ENCODE measurements at regions not wholly inside any gene's neighbourhood (a gene's known extent, or its start where the extent isn't known, plus 50 kb on each side); places are given as distances from the start of the nearest gene placed in this dataset.

- no peaks in the 10 kb centered on the region for H3K27me3 ChIP-seq (ENCODE audit: control insufficient read depth in 1 of 2, insufficient read depth in 2 of 2, low read length in 2 of 2)
- peak overlapping the region in 1 of 2 donors; percentile 55 for H3K9ac ChIP-seq (ENCODE audit: low read length in 2 of 2)
- peak overlapping the region in 1 of 2 donors; percentile 73 for H3K4me3 ChIP-seq (ENCODE audit: low read length in 2 of 2)
- no peaks in the 10 kb centered on the region for H3K9me3 ChIP-seq (ENCODE audit: control insufficient read depth in 2 of 2, low read length in 2 of 2)
- H3K27ac ChIP-seq (ENCODE audit: low read length): peak overlapping the region; percentile 38
- peaks cover 29% of the 10 kb centered on the region for H3K4me1 ChIP-seq (ENCODE audit: control insufficient read depth, insufficient read depth, low read length)
- no peaks in the 10 kb centered on the region for H3K36me3 ChIP-seq (ENCODE audit: control insufficient read depth in 2 of 2, insufficient read depth in 2 of 2, low read length in 2 of 2)
Measured at GRCh38 chr7:130913639-130914553, 179.9 kb upstream of the KLF14 start.

- H3K4me1 ChIP-seq (ENCODE audit: control insufficient read depth, insufficient read depth, low read length): peaks cover 29% of the 10 kb centered on the region
- no peaks in the 10 kb centered on the region for H3K27me3 ChIP-seq (ENCODE audit: control insufficient read depth in 1 of 2, insufficient read depth in 2 of 2, low read length in 2 of 2)
- H3K9ac ChIP-seq (ENCODE audit: low read length in 2 of 2): no peak overlapping the region
Measured at GRCh38 chr7:130914554-130915294, 180.7 kb upstream of the KLF14 start.

GRCh38 chr7:130917669-130918128 lies 183.7 kb upstream of the KLF14 start:
- Histone ChIP-seq H3K36me3 (ENCODE audit: control insufficient read depth in 2 of 2, insufficient read depth in 2 of 2, low read length in 2 of 2) (peaks cover 0 to 2% of the 10 kb centered on the region in 2 donors), H3K27me3 (ENCODE audit: control insufficient read depth in 1 of 2, insufficient read depth in 2 of 2, low read length in 2 of 2) (no peaks in the 10 kb centered on the region), H3K9me3 (ENCODE audit: control insufficient read depth in 2 of 2, low read length in 2 of 2) (no peaks in the 10 kb centered on the region), H3K4me3 (ENCODE audit: low read length in 2 of 2) (no peak overlapping the region), H3K27ac (ENCODE audit: low read length) (no peak overlapping the region), H3K9ac (ENCODE audit: low read length in 2 of 2) (no peak overlapping the region), H3K4me1 (ENCODE audit: control insufficient read depth, insufficient read depth, low read length) (peaks cover 41% of the 10 kb centered on the region)

More at GRCh38 chr7:130914554-130915294, 180.7 kb upstream of the KLF14 start:
- Histone ChIP-seq H3K4me3 (ENCODE audit: low read length in 2 of 2) (no peak overlapping the region), H3K9me3 (ENCODE audit: control insufficient read depth in 2 of 2, low read length in 2 of 2) (no peaks in the 10 kb centered on the region), H3K27ac (ENCODE audit: low read length) (no peak overlapping the region), H3K36me3 (ENCODE audit: control insufficient read depth in 2 of 2, insufficient read depth in 2 of 2, low read length in 2 of 2) (no peaks in the 10 kb centered on the region)

GRCh38 chr7:130918129-130919052 lies 184.4 kb upstream of the KLF14 start:
- H3K9me3 ChIP-seq (ENCODE audit: control insufficient read depth in 2 of 2, low read length in 2 of 2): no peaks in the 10 kb centered on the region
- H3K9ac ChIP-seq (ENCODE audit: low read length in 2 of 2): no peak overlapping the region
- no peak overlapping the region for H3K27ac ChIP-seq (ENCODE audit: low read length)
- H3K27me3 ChIP-seq (ENCODE audit: control insufficient read depth in 1 of 2, insufficient read depth in 2 of 2, low read length in 2 of 2): no peaks in the 10 kb centered on the region
- peaks cover 0 to 2% of the 10 kb centered on the region in 2 donors for H3K36me3 ChIP-seq (ENCODE audit: control insufficient read depth in 2 of 2, insufficient read depth in 2 of 2, low read length in 2 of 2)
- peaks cover 37% of the 10 kb centered on the region for H3K4me1 ChIP-seq (ENCODE audit: control insufficient read depth, insufficient read depth, low read length)
- H3K4me3 ChIP-seq (ENCODE audit: low read length in 2 of 2): no peak overlapping the region

- H3K4me3 ChIP-seq (ENCODE audit: low read length in 2 of 2): no peak overlapping the region
- H3K27ac ChIP-seq (ENCODE audit: low read length): no peak overlapping the region
- H3K36me3 ChIP-seq (ENCODE audit: control insufficient read depth in 2 of 2, insufficient read depth in 2 of 2, low read length in 2 of 2): peaks cover 0 to 2% of the 10 kb centered on the region in 2 donors
- peaks cover 33% of the 10 kb centered on the region for H3K4me1 ChIP-seq (ENCODE audit: control insufficient read depth, insufficient read depth, low read length)
- no peaks in the 10 kb centered on the region for H3K27me3 ChIP-seq (ENCODE audit: control insufficient read depth in 1 of 2, insufficient read depth in 2 of 2, low read length in 2 of 2)
- no peak overlapping the region for H3K9ac ChIP-seq (ENCODE audit: low read length in 2 of 2)
- H3K9me3 ChIP-seq (ENCODE audit: control insufficient read depth in 2 of 2, low read length in 2 of 2): no peaks in the 10 kb centered on the region
Measured at GRCh38 chr7:130919316-130920103, 185.5 kb upstream of the KLF14 start.

GRCh38 chr7:130920122-130920521 lies 186.1 kb upstream of the KLF14 start:
- H3K4me3 ChIP-seq (ENCODE audit: low read length in 2 of 2): no peak overlapping the region
- H3K27ac ChIP-seq (ENCODE audit: low read length): no peak overlapping the region
- H3K4me1 ChIP-seq (ENCODE audit: control insufficient read depth, insufficient read depth, low read length): peaks cover 30% of the 10 kb centered on the region
- no peaks in the 10 kb centered on the region for H3K9me3 ChIP-seq (ENCODE audit: control insufficient read depth in 2 of 2, low read length in 2 of 2)
- no peaks in the 10 kb centered on the region for H3K27me3 ChIP-seq (ENCODE audit: control insufficient read depth in 1 of 2, insufficient read depth in 2 of 2, low read length in 2 of 2)
- H3K9ac ChIP-seq (ENCODE audit: low read length in 2 of 2): no peak overlapping the region
- H3K36me3 ChIP-seq (ENCODE audit: control insufficient read depth in 2 of 2, insufficient read depth in 2 of 2, low read length in 2 of 2): peaks cover 0 to 2% of the 10 kb centered on the region in 2 donors

- Histone ChIP-seq H3K4me1 (ENCODE audit: control insufficient read depth, insufficient read depth, low read length) (peaks cover 20% of the 10 kb centered on the region), H3K9ac (ENCODE audit: low read length in 2 of 2) (peak overlapping the region; percentile 44 to 63), H3K9me3 (ENCODE audit: control insufficient read depth in 2 of 2, low read length in 2 of 2) (no peaks in the 10 kb centered on the region), H3K27me3 (ENCODE audit: control insufficient read depth in 1 of 2, insufficient read depth in 2 of 2, low read length in 2 of 2) (no peaks in the 10 kb centered on the region), H3K27ac (ENCODE audit: low read length) (peak overlapping the region; percentile 82), H3K36me3 (ENCODE audit: control insufficient read depth in 2 of 2, insufficient read depth in 2 of 2, low read length in 2 of 2) (peaks cover 0 to 2% of the 10 kb centered on the region in 2 donors), H3K4me3 (ENCODE audit: low read length in 2 of 2) (peak overlapping the region; percentile 28 to 70)
Measured at GRCh38 chr7:130921391-130922180, 187.6 kb upstream of the KLF14 start.

GRCh38 chr7:130922206-130923112 lies 188.5 kb upstream of the KLF14 start:
- Histone ChIP-seq H3K4me3 (ENCODE audit: low read length in 2 of 2) (no peak overlapping the region), H3K27ac (ENCODE audit: low read length) (peak overlapping the region; percentile 82), H3K9ac (ENCODE audit: low read length in 2 of 2) (no peak overlapping the region), H3K36me3 (ENCODE audit: control insufficient read depth in 2 of 2, insufficient read depth in 2 of 2, low read length in 2 of 2) (peaks cover 0 to 3% of the 10 kb centered on the region in 2 donors), H3K9me3 (ENCODE audit: control insufficient read depth in 2 of 2, low read length in 2 of 2) (no peaks in the 10 kb centered on the region), H3K27me3 (ENCODE audit: control insufficient read depth in 1 of 2, insufficient read depth in 2 of 2, low read length in 2 of 2) (no peaks in the 10 kb centered on the region), H3K4me1 (ENCODE audit: control insufficient read depth, insufficient read depth, low read length) (peaks cover 20% of the 10 kb centered on the region)

Measured in stomach smooth muscle (tissue), 2 donors.